Mesodermal cell (in vitro differentiated cells): ENCODE measurements at regions not wholly inside any gene's neighbourhood (a gene's known extent, or its start where the extent isn't known, plus 50 kb on each side); places are given as distances from the start of the nearest gene placed in this dataset.

Experiments used
- H3K27ac ChIP-seq: 2 replicates; pipeline ENCODE4 v1.7.0; 2013; ENCODE audit warnings: mild to moderate bottlenecking, low read depth, low read length, moderate library complexity; ENCODE audit not compliant: severe bottlenecking
- H3K36me3 ChIP-seq: 2 replicates; pipeline ENCODE4 v1.7.1; 2013; ENCODE audit warnings: mild to moderate bottlenecking, low read length, moderate library complexity; ENCODE audit not compliant: control insufficient read depth, insufficient read depth
- H3K4me1 ChIP-seq: one replicate; pipeline ENCODE4 v1.7.1; 2013; ENCODE audit warnings: mild to moderate bottlenecking, low read length; ENCODE audit not compliant: insufficient read depth, control insufficient read depth, poor library complexity, severe bottlenecking
- H3K4me3 ChIP-seq: 2 replicates; pipeline ENCODE4 v1.7.0; 2013; ENCODE audit warnings: low read length, control low read depth, mild to moderate bottlenecking; ENCODE audit not compliant: insufficient read depth, poor library complexity, severe bottlenecking; ENCODE audit errors: extremely low read depth
- H3K9me3 ChIP-seq: 2 replicates; pipeline ENCODE4 v1.7.1; 2013; ENCODE audit warnings: mild to moderate bottlenecking, low read length, moderate library complexity; ENCODE audit not compliant: control insufficient read depth
- WGBS, 2 experiments: methylation state at CpG; one replicate each; pipeline ENCODE4 v1.1.5; 2013; ENCODE audit warnings: missing lambda C conversion rate in 2 of 2; ENCODE audit not compliant: insufficient coverage in 2 of 2; 5-methylcytosine and 5-hydroxymethylcytosine counted together

DNA sequence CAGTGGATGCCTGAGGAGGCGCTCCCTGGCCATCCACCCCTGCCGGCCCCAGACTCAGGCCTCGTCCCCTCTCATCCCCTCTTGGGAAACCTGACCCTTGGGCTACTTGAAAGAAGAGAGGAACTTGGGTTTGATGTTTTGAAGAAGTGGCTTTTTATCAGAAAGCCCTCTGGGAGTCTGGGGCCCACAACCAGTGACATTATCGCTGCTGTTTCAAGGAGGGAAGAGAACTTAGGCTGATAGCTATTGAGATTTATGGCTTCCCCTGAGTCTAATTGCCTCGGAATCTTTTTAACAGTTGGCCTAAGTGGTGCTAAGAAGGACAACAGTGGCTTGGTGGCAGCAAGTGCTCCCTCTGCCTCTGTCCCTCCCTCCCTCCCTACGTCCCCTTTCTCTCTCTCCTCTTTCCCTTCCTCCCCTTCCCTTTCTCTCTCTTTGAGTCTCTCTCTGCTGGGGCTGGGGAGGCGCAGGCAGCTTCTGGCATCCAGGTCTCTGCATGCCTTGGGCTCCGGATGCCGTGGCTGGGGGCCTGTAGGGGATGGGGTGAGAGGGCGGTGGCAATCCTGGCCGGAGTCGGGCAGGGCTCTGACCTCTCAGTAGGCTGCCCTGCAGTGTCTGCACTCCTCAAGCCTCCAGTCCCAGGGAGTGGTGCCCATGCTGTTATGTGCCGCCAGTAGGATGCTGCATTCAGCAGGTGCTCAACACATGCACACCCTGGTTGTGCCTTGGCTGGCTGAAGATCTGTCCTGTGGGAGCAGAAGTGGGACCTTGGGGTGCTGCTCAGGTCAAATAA, 49.6 kb upstream of the RXRA start:
- Histone ChIP-seq H3K4me3 (no peak overlapping the region), H3K4me1 (peaks cover 2% of the 10 kb centered on the region), H3K27ac (no peak overlapping the region), H3K36me3 (no peaks in the 10 kb centered on the region), H3K9me3 (no peaks in the 10 kb centered on the region)
- 55 to 57% methylated on average over 7 of the region's 13 CpGs for WGBS, 2 experiments
